IPS-NIHi7 (cell line): ENCODE measurements at regions not wholly inside any gene's neighbourhood (a gene's known extent, or its start where the extent isn't known, plus 50 kb on each side); places are given as distances from the start of the nearest gene placed in this dataset.

Source experiments
- DNase-seq: peaks from one replicate; pipeline ENCODE4 v3.0.0; 2012; ENCODE audit warnings: mixed read lengths; ENCODE audit errors: extremely low spot score

GRCh38 chrX:42946544-42947194 is 168.7 kb upstream of the PPP1R2C start:
- no peak for DNase-seq

GRCh38 chrX:42948723-42949657 is 171.0 kb upstream of the PPP1R2C start:
- DNase-seq: peak; percentile 12

DNA sequence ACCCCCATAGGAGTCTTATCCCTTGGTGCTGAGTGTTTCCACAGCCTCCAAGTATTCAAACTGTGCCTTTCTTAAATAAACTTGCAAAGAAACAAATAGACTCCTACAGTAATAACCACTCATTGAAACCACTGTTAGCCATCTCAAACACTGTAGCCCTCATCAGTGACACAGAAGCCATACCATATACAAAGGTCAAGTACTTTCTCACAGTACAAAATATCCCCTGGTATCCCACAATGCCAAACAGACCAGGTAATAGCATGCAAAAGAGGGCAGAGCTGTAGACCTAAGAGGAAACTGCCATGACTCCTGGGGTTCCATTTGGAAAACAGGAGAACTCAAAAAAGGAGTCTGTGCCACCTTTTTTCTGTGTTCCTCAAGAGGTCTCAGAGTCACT is 173.8 kb upstream of the PPP1R2C start:
- DNase-seq: no peak

DNA sequence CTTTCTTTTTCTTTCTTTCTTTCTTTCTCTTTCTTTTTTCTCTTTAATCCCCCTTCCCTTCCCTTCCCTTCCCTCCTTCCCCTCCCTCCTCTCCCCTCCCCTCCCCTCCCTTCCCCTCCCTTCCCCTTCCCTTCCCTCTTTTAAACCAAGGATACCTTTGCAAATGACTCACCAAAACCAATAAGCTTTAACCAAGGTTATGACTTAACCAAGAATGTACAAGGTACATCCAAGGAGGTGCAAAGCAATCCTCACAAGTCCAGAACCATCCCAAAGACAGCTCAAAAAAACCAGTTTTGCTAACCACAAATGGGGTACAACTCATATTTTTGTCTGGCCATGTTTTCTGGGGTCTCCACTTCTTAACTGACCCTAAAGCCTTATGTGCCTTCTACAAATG is 174.7 kb upstream of the PPP1R2C start:
- no peak for DNase-seq

GRCh38 chrX:42954880-42955279 is 176.9 kb upstream of the PPP1R2C start:
- no peak for DNase-seq

DNA sequence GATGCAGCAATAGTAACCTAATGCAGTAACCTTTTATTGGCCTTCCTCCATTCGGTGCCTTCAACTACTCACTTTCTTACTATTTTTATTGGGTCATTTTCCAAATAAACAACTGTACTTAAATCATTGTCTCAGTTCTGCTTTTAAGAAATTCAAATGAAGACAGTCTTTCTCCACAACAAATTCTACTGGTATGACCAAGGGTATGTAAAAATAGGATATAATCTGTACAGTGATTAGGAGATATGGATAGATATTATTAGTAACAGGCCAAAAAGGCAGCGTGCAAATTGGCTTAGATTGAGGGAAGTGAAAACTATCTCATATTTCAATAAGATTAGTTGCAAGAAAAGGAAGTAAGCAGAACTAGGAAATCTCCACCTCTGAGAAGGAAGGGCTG is 177.4 kb upstream of the PPP1R2C start:
- DNase-seq: no peak

DNA sequence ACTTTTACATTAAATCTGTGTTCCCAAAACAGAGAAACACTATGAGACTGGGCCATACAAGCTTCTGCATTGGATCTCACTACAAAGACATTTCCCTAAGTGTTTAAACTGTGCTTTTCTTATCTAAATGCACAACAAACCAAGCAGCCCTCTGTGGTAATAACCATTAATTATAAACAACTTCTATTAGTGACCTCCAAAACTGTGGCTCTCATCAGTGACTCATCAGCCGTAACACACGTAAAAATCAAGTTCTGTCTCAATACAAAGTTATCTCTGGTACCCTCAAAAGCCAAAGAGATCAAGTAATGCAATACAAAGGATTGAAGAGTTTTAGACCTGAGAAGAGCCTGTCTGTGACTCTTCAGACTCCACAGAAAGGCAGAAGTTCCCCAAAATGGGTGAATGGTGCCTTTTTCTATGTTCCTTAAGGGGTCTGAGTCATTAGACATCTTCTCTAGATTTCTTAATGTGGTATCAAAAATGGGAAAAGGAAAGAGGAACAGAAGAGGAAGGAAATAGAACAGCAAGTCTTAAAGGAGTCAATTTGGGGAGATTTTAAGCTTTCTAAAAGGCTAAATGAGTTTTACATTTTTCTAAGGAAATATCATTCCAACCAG is 189.8 kb upstream of the PPP1R2C start:
- DNase-seq: no peak

DNA sequence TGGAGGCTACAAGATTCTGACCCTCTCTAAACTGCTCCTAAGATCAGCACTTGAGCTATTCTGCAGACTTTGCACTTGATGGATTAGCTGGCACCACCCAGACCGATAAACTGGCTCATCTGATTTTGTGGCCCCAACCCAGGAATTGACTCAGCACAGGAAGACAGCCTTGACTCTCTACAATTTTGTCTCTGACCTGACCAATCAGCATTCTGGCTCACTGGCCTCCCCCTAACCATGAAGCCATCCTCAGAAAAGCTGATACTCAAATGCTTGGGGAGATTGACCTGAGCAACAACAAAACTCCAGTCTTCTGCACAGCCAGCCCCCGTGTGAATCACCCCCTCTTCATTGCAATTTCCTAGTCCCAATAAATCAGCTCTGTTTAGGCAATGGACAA is 195.4 kb upstream of the PPP1R2C start:
- no peak for DNase-seq

GRCh38 chrX:42975906-42976305 is 197.9 kb upstream of the PPP1R2C start:
- no peak for DNase-seq

DNA sequence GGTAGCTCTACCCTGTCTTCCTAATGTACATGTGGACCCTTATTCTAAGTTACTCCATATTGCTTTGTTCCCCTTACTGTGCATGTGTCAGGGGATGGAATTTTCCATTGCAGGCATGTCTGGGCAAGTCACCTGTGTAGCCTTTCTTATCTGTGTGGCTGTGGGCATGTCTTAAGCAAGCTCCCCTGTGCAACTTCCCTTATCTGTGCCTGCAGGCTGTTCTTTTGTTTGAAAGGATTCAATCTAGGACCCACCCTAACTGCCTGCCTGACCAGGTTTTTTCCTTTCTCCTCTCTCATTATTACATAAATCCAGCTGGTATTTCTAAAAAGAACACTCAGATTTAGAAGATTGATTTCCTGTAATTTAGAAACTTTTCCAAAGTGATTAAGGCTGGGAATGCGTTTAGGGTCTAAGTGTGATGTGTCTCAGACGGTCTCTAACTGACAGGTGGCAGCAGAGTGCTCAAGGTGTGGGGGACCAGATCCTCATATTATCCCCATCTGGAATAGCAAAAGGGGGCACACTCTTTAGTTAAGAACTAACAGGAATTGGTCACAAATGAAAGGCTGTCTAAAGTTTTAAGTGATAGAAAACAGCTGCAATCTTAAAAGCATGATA is 198.9 kb upstream of the PPP1R2C start:
- no peak for DNase-seq

- no peak for DNase-seq
Measured at GRCh38 chrX:42978655-42979379, 200.9 kb upstream of the PPP1R2C start.

GRCh38 chrX:42988700-42989099 is 210.7 kb upstream of the PPP1R2C start:
- no peak for DNase-seq

DNA sequence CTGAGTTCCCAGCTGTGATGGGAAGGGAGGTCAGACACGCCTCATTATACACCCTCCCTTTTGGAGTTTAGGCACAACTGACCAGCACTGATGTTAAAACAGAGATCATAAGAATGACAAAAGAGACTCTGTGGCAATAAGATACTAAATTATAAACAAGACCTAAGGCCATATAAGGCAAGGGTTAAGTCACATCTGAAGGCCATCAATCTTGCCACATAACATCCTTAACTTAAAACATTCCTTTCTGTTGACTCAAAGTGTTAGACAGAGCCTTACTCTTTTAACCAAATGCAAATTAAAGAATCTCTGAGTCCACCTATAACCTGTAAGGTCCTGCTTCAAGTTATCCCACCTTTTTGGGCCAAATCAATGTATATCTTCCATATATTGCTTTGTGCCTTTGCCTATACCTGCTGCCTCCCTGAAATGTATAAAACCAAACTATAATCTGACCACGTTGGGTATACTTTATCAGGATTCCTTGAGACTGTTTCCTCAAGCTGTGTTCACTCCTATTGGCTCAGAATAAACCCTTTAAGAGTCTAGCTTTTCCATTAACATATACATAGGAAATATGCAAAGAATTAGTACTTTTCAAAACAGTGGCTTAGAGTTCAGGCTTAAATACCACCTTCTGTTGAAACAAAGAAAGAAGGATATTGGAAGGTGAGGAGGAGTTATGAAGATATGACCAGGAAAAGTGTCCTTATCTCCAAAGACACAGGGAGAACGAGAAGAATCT is 214.4 kb upstream of the PPP1R2C start:
- DNase-seq: no peak

DNA sequence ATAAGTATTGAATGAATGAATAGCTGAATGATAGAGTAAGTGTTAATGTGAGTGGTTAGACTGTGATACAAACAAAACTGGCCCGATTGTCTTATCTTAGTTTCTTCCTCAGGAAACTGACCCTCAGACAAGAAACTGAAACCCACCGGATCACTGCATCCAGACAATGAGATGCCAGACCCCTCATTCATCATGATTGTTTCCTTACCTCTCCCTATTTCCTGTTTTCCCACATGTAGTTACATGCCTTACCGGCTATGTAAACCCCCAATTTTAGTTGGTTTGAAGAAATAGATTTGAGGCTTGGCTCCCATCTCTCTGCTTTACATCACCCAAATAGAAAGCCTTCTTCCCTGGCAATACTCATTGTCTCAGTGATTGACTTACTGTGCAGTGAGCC is 218.9 kb upstream of the PPP1R2C start:
- no peak for DNase-seq

GRCh38 chrX:43000121-43000520 is 222.2 kb upstream of the PPP1R2C start:
- DNase-seq: no peak

DNA sequence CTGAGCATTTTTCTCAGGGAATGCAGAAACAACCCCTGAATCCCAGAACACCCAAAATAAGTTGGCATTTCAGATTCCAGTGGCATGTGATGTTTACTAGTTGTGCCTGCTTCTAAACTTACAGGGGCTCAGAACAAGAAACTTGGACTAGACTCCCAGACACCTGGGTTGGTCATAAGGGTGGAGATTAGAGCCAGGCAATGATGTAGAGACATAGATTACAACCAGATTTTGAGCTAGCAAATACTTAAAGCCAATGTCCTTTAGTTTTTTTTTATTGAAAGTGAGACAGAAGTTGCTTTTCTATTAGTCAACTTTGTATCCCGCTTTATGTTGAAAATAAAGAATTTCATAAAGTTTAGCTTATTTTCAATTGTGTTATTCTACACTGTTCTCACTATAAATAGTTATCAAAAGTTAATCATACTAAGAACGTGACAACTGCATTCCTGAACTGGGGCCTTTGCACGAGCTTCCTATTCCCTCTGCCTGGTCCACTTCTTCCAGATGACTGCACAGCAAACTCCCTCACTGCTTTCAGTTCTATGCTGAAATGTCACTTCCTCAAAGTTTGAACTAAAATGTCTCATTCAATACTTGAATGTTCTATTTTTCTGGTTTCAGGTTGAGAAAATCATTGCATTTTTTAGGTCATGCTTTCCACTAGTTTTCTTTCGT is 224.7 kb upstream of the PPP1R2C start:
- no peak for DNase-seq

DNA sequence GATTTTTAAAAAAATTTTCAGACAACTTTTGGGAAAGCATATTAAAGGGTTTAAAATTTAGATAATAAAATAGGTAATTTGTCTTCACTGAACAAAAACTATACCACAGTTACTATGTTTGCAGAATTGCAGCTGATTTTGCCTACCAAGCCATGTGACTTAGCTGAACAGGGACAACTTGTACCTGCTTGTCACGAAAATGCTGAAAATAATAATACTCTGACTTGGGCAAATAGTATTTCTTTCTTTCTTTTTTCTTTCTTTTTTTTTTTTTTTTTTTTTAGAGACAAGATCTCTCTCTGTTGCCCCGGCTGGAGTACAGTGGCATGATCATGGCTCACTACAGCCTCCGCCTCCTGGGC is 225.2 kb upstream of the PPP1R2C start:
- no peak for DNase-seq

GRCh38 chrX:43003939-43004338 is 226.0 kb upstream of the PPP1R2C start:
- no peak for DNase-seq

DNA sequence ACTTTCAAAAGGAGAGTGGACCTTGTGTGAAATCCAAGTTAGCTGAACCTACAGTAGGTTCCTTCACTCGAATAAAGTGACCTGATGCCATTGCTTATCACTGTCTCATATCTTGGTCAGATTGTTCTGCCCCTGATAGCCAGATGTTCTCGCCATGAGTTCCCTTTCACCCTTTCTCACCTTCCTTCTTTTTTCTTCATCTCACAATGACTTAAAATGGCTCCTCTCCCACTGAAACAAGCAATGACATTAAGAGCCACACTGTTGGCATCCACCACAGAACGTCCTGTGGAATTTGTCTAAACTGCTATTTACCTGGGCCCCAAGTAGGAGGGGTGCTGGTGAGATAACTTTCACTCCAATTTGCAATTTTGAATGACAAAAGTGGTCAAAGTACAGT is 227.6 kb upstream of the PPP1R2C start:
- peak; percentile 13 for DNase-seq

DNA sequence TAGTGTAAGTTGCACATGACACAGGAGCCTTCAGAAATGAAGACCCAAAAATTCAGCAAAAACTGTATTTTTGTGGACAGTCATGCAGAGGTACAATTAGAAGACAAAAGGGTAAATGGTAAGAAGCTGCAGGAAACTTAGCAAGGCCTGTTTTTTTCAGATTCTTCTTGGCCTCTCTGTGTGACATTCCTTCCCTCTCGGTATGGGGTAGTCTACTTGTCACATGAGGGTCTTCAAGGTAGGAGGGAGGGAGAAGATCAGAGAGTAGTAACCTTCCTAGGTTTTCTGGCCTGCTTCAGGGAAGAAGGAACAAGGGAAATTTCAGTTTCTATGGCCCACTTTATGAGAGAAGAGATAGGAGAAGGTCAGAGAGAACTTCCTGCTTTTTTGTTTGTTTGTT is 230.4 kb upstream of the PPP1R2C start:
- no peak for DNase-seq
